ENCODE measurements at regions not wholly inside any gene's neighbourhood (a gene's known extent, or its start where the extent isn't known, plus 50 kb on each side); places are given as distances from the start of the nearest gene placed in this dataset.

GRCh38 chr2:144194326-144195071 is 325.4 kb downstream of the ZEB2 start:
- Histone ChIP-seq H3K36me3 (no peaks in the 10 kb centered on the region), H3K27me3 (no peaks in the 10 kb centered on the region), H3K79me2 (ENCODE audit: low read depth) (no peaks in the 10 kb centered on the region), H3K27ac (no peak overlapping the region), H3K9ac (no peak overlapping the region), H3K4me2 (no peak overlapping the region), H3K4me3 (no peak overlapping the region), H3K4me1 (no peaks in the 10 kb centered on the region), H4K20me1 (ENCODE audit: low read depth) (no peaks in the 10 kb centered on the region), H2AFZ (replicated peaks) (no peak overlapping the region), H3K9me3 (ENCODE audit: low read depth) (no peaks in the 10 kb centered on the region), H3F3A (ENCODE audit: low read depth) (no peaks in the 10 kb centered on the region)
- Mint-ChIP-seq H3K9me3 (no peaks in the 10 kb centered on the region), H3K36me3 (peaks cover 3% of the 10 kb centered on the region), H3K4me3 (no peak overlapping the region), H3K27ac (no peak overlapping the region), H3K27me3 (ENCODE audit: insufficient read depth, low read depth) (no peaks in the 10 kb centered on the region), H3K4me1 (no peaks in the 10 kb centered on the region)
- TF ChIP-seq EZH2 (IDR thresholded peaks at IDR 0.05) (no peak), EZH2phosphoT487 (IDR thresholded peaks at IDR 0.05) (no peak), CTCF (IDR thresholded peaks at IDR 0.05) (no peak)
- DNase-seq (ENCODE audit: low spot score): no peak

- Mint-ChIP-seq H3K4me3 (no peak overlapping the region), H3K4me1 (no peaks in the 10 kb centered on the region), H3K27me3 (ENCODE audit: insufficient read depth, low read depth) (no peaks in the 10 kb centered on the region), H3K9me3 (no peaks in the 10 kb centered on the region), H3K27ac (no peak overlapping the region), H3K36me3 (no peaks in the 10 kb centered on the region)
- Histone ChIP-seq H3K9me3 (ENCODE audit: low read depth) (no peaks in the 10 kb centered on the region), H2AFZ (replicated peaks) (no peak overlapping the region), H3K36me3 (no peaks in the 10 kb centered on the region), H3K9ac (no peak overlapping the region), H3K4me2 (no peak overlapping the region), H3K79me2 (ENCODE audit: low read depth) (no peaks in the 10 kb centered on the region), H3K4me1 (no peaks in the 10 kb centered on the region), H3K27ac (no peak overlapping the region), H4K20me1 (ENCODE audit: low read depth) (no peaks in the 10 kb centered on the region), H3F3A (ENCODE audit: low read depth) (no peaks in the 10 kb centered on the region), H3K4me3 (no peak overlapping the region), H3K27me3 (no peaks in the 10 kb centered on the region)
- TF ChIP-seq EZH2 (IDR thresholded peaks at IDR 0.05): no peak
- DNase-seq (ENCODE audit: low spot score): no peak
These were observed 328.9 kb downstream of the ZEB2 start for GRCh38 chr2:144190908-144191605.

GRCh38 chr2:144183727-144184126 is 336.2 kb downstream of the ZEB2 start:
- Histone ChIP-seq H3K4me1 (no peaks in the 10 kb centered on the region), H3K27ac (no peak overlapping the region), H3K36me3 (no peaks in the 10 kb centered on the region), H3F3A (ENCODE audit: low read depth) (no peaks in the 10 kb centered on the region), H3K4me3 (no peak overlapping the region), H3K4me2 (no peak overlapping the region), H4K20me1 (ENCODE audit: low read depth) (no peaks in the 10 kb centered on the region), H2AFZ (replicated peaks) (no peak overlapping the region), H3K9me3 (ENCODE audit: low read depth) (no peaks in the 10 kb centered on the region), H3K27me3 (no peaks in the 10 kb centered on the region), H3K9ac (no peak overlapping the region), H3K79me2 (ENCODE audit: low read depth) (no peaks in the 10 kb centered on the region)
- Mint-ChIP-seq H3K4me1 (no peaks in the 10 kb centered on the region), H3K9me3 (no peaks in the 10 kb centered on the region), H3K36me3 (peaks cover 4% of the 10 kb centered on the region), H3K27me3 (ENCODE audit: insufficient read depth, low read depth) (no peaks in the 10 kb centered on the region), H3K27ac (no peak overlapping the region), H3K4me3 (no peak overlapping the region)
- no peak for DNase-seq (ENCODE audit: low spot score)
- TF ChIP-seq EZH2phosphoT487 (IDR thresholded peaks at IDR 0.05): no peak
- TF ChIP-seq EZH2 (IDR thresholded peaks at IDR 0.05): no peak
- no peak for TF ChIP-seq CTCF (IDR thresholded peaks at IDR 0.05)

- Histone ChIP-seq H3K9ac (no peak overlapping the region), H3F3A (ENCODE audit: low read depth) (no peaks in the 10 kb centered on the region), H3K36me3 (no peaks in the 10 kb centered on the region), H3K27ac (no peak overlapping the region), H3K27me3 (no peaks in the 10 kb centered on the region), H3K4me1 (no peaks in the 10 kb centered on the region), H3K79me2 (ENCODE audit: low read depth) (no peaks in the 10 kb centered on the region), H4K20me1 (ENCODE audit: low read depth) (no peaks in the 10 kb centered on the region), H3K4me2 (no peak overlapping the region), H3K9me3 (ENCODE audit: low read depth) (no peaks in the 10 kb centered on the region), H3K4me3 (no peak overlapping the region), H2AFZ (replicated peaks) (no peak overlapping the region)
- H3K36me3 Mint-ChIP-seq: peaks cover 12% of the 10 kb centered on the region
- DNase-seq (ENCODE audit: low spot score): no peak
- H3K9me3 Mint-ChIP-seq: no peaks in the 10 kb centered on the region
- no peak for TF ChIP-seq CTCF (IDR thresholded peaks at IDR 0.05)
- no peak for TF ChIP-seq EZH2phosphoT487 (IDR thresholded peaks at IDR 0.05)
- no peak for TF ChIP-seq EZH2 (IDR thresholded peaks at IDR 0.05)
- no peak overlapping the region for H3K27ac Mint-ChIP-seq
- no peak overlapping the region for H3K4me3 Mint-ChIP-seq
- H3K27me3 Mint-ChIP-seq (ENCODE audit: insufficient read depth, low read depth): no peaks in the 10 kb centered on the region
- no peaks in the 10 kb centered on the region for H3K4me1 Mint-ChIP-seq
These were observed 338.9 kb downstream of the ZEB2 start for GRCh38 chr2:144181001-144181400.

Data from neural progenitor cell (in vitro differentiated cells).